ENCODE measurements at regions not wholly inside any gene's neighbourhood (a gene's known extent, or its start where the extent isn't known, plus 50 kb on each side); places are given as distances from the start of the nearest gene placed in this dataset.

DNA sequence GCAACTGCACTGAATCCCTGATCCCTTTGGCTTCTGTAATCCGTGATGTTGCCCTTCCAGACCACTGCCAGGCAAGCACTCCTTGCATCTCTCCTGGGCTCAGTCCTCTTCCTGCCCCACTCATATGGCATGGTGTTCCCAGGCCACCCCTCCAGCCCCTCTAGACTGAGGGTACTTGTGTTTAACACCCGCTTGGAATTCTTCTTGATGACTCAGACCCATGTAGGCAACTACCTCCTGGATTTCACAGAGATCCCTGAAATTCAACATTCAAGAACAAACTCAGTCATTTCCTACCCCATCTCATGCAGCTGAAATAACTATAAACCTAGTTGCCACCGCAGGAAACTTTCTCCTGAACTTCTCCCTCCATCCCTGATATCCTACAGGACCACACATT is 541.9 kb upstream of the CDH11 start:
- H3K27me3 ChIP-seq, result no peaks in the 10 kb centered on the region
- no peak overlapping the region for H3K27ac ChIP-seq
- no peaks in the 10 kb centered on the region for H3K4me1 ChIP-seq
- H3K4me3 ChIP-seq, result no peak overlapping the region
- intact Hi-C loops (cut with DNase I; ENCODE audit: low total_unique reads), result no loop called here
- DNase-seq, result no peak
- H3K36me3 ChIP-seq, result no peaks in the 10 kb centered on the region
- TF ChIP-seq POLR2A (IDR thresholded peaks at IDR 0.05), result no peak
- TF ChIP-seq, protein P1, sequence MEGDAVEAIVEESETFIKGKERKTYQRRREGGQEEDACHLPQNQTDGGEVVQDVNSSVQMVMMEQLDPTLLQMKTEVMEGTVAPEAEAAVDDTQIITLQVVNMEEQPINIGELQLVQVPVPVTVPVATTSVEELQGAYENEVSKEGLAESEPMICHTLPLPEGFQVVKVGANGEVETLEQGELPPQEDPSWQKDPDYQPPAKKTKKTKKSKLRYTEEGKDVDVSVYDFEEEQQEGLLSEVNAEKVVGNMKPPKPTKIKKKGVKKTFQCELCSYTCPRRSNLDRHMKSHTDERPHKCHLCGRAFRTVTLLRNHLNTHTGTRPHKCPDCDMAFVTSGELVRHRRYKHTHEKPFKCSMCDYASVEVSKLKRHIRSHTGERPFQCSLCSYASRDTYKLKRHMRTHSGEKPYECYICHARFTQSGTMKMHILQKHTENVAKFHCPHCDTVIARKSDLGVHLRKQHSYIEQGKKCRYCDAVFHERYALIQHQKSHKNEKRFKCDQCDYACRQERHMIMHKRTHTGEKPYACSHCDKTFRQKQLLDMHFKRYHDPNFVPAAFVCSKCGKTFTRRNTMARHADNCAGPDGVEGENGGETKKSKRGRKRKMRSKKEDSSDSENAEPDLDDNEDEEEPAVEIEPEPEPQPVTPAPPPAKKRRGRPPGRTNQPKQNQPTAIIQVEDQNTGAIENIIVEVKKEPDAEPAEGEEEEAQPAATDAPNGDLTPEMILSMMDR (IDR thresholded peaks at IDR 0.05), result no peak
- no peaks in the 10 kb centered on the region for H3K9me3 ChIP-seq

DNA sequence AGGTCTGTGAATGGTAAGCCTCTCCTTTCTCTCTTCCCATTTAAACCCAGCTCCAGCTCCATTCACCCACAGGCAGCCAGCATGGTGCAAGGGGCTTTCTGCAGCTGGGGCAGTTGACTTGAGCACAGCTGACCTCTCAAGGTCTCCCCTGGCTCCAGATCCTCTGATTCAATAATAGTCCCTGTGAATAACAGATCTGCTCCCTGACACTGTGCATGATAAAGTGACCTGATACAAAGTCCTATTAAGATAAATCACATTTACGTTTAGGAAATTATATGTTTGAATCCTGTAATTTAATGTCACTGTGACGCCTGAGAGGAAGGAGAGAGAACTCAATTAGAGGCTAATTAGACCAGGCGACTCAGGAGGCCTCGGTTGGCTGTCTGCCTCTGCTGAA is 540.4 kb upstream of the CDH11 start:
- DNase-seq, result no peak
- Histone ChIP-seq H3K36me3 (no peaks in the 10 kb centered on the region), H3K27me3 (no peaks in the 10 kb centered on the region), H3K4me3 (no peak overlapping the region), H3K27ac (no peak overlapping the region), H3K9me3 (no peaks in the 10 kb centered on the region), H3K4me1 (no peaks in the 10 kb centered on the region)
- intact Hi-C loops (cut with DNase I; ENCODE audit: low total_unique reads), result no loop called here
- TF ChIP-seq, protein P1 (IDR thresholded peaks at IDR 0.05), result no peak
- no peak for TF ChIP-seq POLR2A (IDR thresholded peaks at IDR 0.05)

DNA sequence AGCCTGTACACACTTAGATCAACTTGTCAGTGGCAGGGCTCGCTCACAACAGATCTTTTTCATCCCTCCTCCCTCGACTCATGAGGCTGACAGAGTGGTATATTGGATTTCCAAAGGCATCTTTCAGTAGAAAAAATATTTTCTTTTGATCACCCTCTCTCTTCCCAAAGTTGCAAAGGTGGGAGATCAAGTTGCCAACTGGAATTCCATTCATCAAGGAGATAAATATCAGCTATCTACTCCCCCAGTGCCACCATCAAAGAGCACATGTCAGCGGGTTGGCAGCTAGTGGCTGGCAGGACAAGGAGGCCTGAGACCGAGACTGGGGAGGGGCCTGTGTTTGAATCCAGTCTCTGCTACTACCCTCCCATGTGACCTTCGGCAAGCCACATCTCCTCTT is 539.7 kb upstream of the CDH11 start:
- no peaks in the 10 kb centered on the region for H3K9me3 ChIP-seq
- H3K4me3 ChIP-seq, result no peak overlapping the region
- no peaks in the 10 kb centered on the region for H3K36me3 ChIP-seq
- no peak for DNase-seq
- no peak for TF ChIP-seq POLR2A (IDR thresholded peaks at IDR 0.05)
- TF ChIP-seq, protein P1 (IDR thresholded peaks at IDR 0.05), result no peak
- intact Hi-C loops (cut with DNase I; ENCODE audit: low total_unique reads), result no loop called here
- no peaks in the 10 kb centered on the region for H3K27me3 ChIP-seq
- H3K27ac ChIP-seq, result no peak overlapping the region
- no peaks in the 10 kb centered on the region for H3K4me1 ChIP-seq

DNA sequence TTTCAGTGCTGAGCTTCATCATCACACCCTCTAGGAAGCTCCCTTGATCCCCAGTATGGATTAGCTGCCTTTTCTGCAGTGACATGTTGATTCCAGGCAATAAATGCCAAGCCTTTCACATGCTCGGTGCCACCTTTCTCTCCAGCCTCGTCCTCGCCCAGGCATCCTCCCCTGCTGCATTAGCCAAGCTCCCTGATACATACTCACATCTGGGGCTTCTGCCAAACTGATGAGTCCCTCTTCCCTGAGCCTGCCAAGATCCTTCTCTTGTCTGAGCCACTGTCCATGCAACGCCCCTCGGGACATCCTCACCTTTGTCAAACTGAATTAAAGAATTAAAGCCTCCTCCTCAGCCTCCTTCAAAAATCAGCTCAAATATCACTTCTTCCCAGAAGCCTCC is 538.5 kb upstream of the CDH11 start:
- no peak overlapping the region for H3K27ac ChIP-seq
- H3K4me3 ChIP-seq, result no peak overlapping the region
- no peaks in the 10 kb centered on the region for H3K4me1 ChIP-seq
- TF ChIP-seq, protein P1 (IDR thresholded peaks at IDR 0.05), result no peak
- no peak for TF ChIP-seq POLR2A (IDR thresholded peaks at IDR 0.05)
- no peaks in the 10 kb centered on the region for H3K9me3 ChIP-seq
- no peak for DNase-seq
- H3K36me3 ChIP-seq, result no peaks in the 10 kb centered on the region
- no peaks in the 10 kb centered on the region for H3K27me3 ChIP-seq
- intact Hi-C loops (cut with DNase I; ENCODE audit: low total_unique reads), result no loop called here

DNA sequence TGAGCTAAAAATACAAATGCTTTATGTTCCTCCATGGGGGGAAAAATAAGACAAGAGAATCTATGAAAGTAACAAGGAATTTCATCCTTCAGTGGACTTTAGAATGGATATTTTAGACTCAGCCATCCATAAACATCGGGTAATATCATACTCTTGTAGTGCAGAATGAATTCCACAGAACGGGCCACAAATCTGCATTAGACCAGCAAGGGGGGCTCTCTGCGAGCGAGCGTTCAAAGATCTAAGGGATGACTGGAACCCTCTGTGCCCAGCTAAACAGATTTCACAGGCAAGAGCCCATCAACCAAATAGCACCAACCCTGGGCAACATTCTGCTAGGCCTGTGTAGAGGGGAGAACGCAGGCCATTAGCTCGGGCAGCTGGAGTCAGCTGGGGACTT is 537.9 kb upstream of the CDH11 start:
- intact Hi-C loops (cut with DNase I; ENCODE audit: low total_unique reads), result no loop called here
- Histone ChIP-seq H3K27me3 (no peaks in the 10 kb centered on the region), H3K27ac (no peak overlapping the region), H3K4me1 (no peaks in the 10 kb centered on the region), H3K9me3 (no peaks in the 10 kb centered on the region), H3K4me3 (no peak overlapping the region), H3K36me3 (no peaks in the 10 kb centered on the region)
- no peak for TF ChIP-seq POLR2A (IDR thresholded peaks at IDR 0.05)
- TF ChIP-seq, protein P1 (IDR thresholded peaks at IDR 0.05), result no peak
- DNase-seq, result no peak

All from uterus (tissue), 3 donors.